OCI-LY7 (cell line): ENCODE measurements at regions not wholly inside any gene's neighbourhood (a gene's known extent, or its start where the extent isn't known, plus 50 kb on each side); places are given as distances from the start of the nearest gene placed in this dataset.

Experiments used
- BruUV-seq: library from RNA; stranded (reverse); fragments of 400-500 nt; replicated peaks from 2 replicates; lab custom pipeline; 2021; lab: Mats Ljungman, UMichigan
- CTCF ChIA-PET: fragments of 300-600 bp; sonication (Branson Sonifier 250); formaldehyde crosslinking; loops from one replicate; lab custom pipeline; 2022; ENCODE audit warnings: antibody characterized with exemption; ENCODE audit not compliant: unreplicated experiment; lab: Charles Lee
- POLR2A ChIA-PET: fragments of 300-600 bp; sonication (Branson Sonifier 250); formaldehyde crosslinking; loops from one replicate; lab custom pipeline; 2022; ENCODE audit warnings: antibody characterized with exemption; lab: Charles Lee
- DNase-seq: peaks from one replicate; pipeline ENCODE4 v3.0.0-alpha.2; 2015; ENCODE audit warnings: low spot score
- H2AFZ ChIP-seq: fragments of 200-600 bp; sonication (generic), shearing (Covaris generic); 2 replicates; pipeline ENCODE4 v1.6.1; 2014; ENCODE audit warnings: mild to moderate bottlenecking, antibody characterized with exemption, low read length, moderate library complexity
- H3K27ac ChIP-seq: fragments of 200-600 bp; sonication (generic); 2 replicates; pipeline ENCODE4 v1.5.1; 2014; ENCODE audit warnings: mixed run types, low read depth, mild to moderate bottlenecking, moderate library complexity, low read length, inconsistent platforms; ENCODE audit not compliant: poor library complexity, severe bottlenecking
- H3K36me3 ChIP-seq: fragments of 200-600 bp; sonication (generic); 2 replicates; pipeline ENCODE4 v1.6.1; 2014; ENCODE audit warnings: mild to moderate bottlenecking, antibody characterized with exemption, low read length, moderate library complexity, mixed read lengths; ENCODE audit not compliant: insufficient read depth
- H3K4me1 ChIP-seq: fragments of 200-600 bp; sonication (generic); 2 replicates; pipeline ENCODE4 v1.5.1; 2014; ENCODE audit warnings: mild to moderate bottlenecking, low read length; ENCODE audit not compliant: insufficient read depth, poor library complexity, severe bottlenecking
- H3K4me2 ChIP-seq: fragments of 200-600 bp; sonication (generic); 2 replicates; pipeline ENCODE4 v1.6.1; 2014; ENCODE audit warnings: mild to moderate bottlenecking, low read length
- H3K4me3 ChIP-seq: fragments of 200-600 bp; sonication (generic); 2 replicates; pipeline ENCODE4 v1.5.1; 2014; ENCODE audit warnings: mild to moderate bottlenecking, low read depth, low read length; ENCODE audit not compliant: poor library complexity, severe bottlenecking
- H3K79me2 ChIP-seq: fragments of 200-600 bp; sonication (generic); 2 replicates; pipeline ENCODE4 v1.6.1; 2016; ENCODE audit warnings: low read depth, mild to moderate bottlenecking, low read length, moderate library complexity, mixed read lengths; ENCODE audit not compliant: insufficient read depth
- H3K9me2 ChIP-seq: fragments of 200-600 bp; sonication (generic); 2 replicates; pipeline ENCODE4 v1.6.1; 2016; ENCODE audit warnings: mild to moderate bottlenecking, low read length, mixed read lengths; ENCODE audit not compliant: insufficient read depth
- H3K9me3 ChIP-seq: fragments of 200-600 bp; sonication (generic); 2 replicates; pipeline ENCODE4 v1.6.1; 2014; ENCODE audit warnings: mild to moderate bottlenecking, mixed run types, low read length, mixed read lengths
- H4K20me1 ChIP-seq: fragments of 200-600 bp; sonication (generic); 2 replicates; pipeline ENCODE4 v1.6.1; 2014; ENCODE audit warnings: mild to moderate bottlenecking, antibody characterized with exemption, low read length, moderate library complexity, mixed read lengths; ENCODE audit not compliant: insufficient read depth
- EZH2phosphoT487 ChIP-seq: fragments of 200-600 bp; sonication (generic); IDR thresholded peaks from 2 replicates; pipeline ENCODE4 v1.6.1; 2018; ENCODE audit warnings: low read depth, borderline replicate concordance, mild to moderate bottlenecking, mixed run types, antibody characterized with exemption, low read length, moderate library complexity, mixed read lengths
- intact Hi-C: fragments of 100-400 bp; cut with micrococcal nuclease; formaldehyde crosslinking; loops from one replicate; pipeline ENCODE4 v1.10.0; 2022; ENCODE audit not compliant: unreplicated experiment
- TF ChIP-seq, protein P1 (sequence below): fragments of 200-600 bp; sonication (generic); conservative IDR thresholded peaks from 2 replicates; pipeline ENCODE4 v1.5.1; 2014; ENCODE audit warnings: mild to moderate bottlenecking, antibody characterized with exemption, low read length, moderate library complexity, mixed read lengths

DNA sequence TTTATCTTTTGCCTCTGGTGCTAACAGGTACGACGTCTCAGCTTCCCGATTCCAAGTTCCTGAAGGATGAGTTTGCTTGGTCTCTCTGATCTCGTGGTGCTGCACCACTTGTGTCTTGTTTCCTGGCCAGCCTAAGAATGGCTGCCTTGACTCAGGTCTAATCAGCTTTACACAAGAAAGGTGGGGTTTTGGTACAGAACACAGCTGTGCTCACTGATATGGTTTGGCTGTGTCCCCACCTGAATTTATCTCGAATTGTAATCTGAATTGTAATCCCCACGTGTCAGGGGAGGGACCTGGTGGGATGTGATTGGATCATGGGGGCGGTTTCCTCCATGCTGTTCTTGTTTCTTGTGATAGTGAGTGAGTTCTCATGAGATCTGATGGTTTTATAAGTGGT, 305.3 kb upstream of the NOCT start:
- Histone ChIP-seq H3K27ac (no peak overlapping the region), H3K9me2 (no peaks in the 10 kb centered on the region), H4K20me1 (no peaks in the 10 kb centered on the region), H3K79me2 (no peaks in the 10 kb centered on the region), H3K9me3 (no peaks in the 10 kb centered on the region), H3K4me1 (no peaks in the 10 kb centered on the region), H3K36me3 (no peaks in the 10 kb centered on the region), H2AFZ (no peak overlapping the region), H3K4me2 (no peak overlapping the region), H3K4me3 (no peak overlapping the region)
- POLR2A ChIA-PET: no interaction called here
- no TSS peak for BruUV-seq
- CTCF ChIA-PET: no interaction called here
- TF ChIP-seq EZH2phosphoT487: no peak
- TF ChIP-seq, protein P1, sequence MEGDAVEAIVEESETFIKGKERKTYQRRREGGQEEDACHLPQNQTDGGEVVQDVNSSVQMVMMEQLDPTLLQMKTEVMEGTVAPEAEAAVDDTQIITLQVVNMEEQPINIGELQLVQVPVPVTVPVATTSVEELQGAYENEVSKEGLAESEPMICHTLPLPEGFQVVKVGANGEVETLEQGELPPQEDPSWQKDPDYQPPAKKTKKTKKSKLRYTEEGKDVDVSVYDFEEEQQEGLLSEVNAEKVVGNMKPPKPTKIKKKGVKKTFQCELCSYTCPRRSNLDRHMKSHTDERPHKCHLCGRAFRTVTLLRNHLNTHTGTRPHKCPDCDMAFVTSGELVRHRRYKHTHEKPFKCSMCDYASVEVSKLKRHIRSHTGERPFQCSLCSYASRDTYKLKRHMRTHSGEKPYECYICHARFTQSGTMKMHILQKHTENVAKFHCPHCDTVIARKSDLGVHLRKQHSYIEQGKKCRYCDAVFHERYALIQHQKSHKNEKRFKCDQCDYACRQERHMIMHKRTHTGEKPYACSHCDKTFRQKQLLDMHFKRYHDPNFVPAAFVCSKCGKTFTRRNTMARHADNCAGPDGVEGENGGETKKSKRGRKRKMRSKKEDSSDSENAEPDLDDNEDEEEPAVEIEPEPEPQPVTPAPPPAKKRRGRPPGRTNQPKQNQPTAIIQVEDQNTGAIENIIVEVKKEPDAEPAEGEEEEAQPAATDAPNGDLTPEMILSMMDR: no peak
- intact Hi-C loops: no loop called here
- DNase-seq: no peak

DNA sequence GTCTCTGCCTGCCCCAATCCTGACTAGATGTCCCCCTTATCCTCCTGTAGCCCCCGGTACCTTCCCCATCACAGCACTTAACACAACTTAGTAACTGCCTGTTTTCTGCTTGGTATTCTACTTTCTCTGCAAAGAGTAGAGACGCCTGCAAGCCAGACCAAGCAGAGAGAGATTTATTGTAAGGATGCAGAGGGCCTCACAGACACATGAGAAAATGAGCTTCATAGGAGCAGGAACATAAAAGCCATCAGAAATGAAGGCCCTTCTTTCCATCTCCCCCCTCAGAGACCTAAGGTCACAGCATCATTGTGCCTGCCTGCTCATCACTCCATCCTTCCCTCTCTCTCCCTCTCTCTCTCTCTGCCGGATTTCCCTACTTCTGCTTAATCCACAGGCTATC, 305.7 kb upstream of the NOCT start:
- DNase-seq: no peak
- no peak overlapping the region for H3K27ac ChIP-seq
- ChIA-PET POLR2A (no interaction called here), CTCF (no interaction called here)
- H3K9me3 ChIP-seq: no peaks in the 10 kb centered on the region
- no peaks in the 10 kb centered on the region for H3K79me2 ChIP-seq
- no peak overlapping the region for H3K4me3 ChIP-seq
- no TSS peak for BruUV-seq
- H4K20me1 ChIP-seq: no peaks in the 10 kb centered on the region
- intact Hi-C loops: no loop called here
- no peaks in the 10 kb centered on the region for H3K36me3 ChIP-seq
- H3K9me2 ChIP-seq: no peaks in the 10 kb centered on the region
- H2AFZ ChIP-seq: no peak overlapping the region
- H3K4me2 ChIP-seq: no peak overlapping the region
- no peaks in the 10 kb centered on the region for H3K4me1 ChIP-seq
- TF ChIP-seq, protein P1: no peak
- TF ChIP-seq EZH2phosphoT487: no peak

DNA sequence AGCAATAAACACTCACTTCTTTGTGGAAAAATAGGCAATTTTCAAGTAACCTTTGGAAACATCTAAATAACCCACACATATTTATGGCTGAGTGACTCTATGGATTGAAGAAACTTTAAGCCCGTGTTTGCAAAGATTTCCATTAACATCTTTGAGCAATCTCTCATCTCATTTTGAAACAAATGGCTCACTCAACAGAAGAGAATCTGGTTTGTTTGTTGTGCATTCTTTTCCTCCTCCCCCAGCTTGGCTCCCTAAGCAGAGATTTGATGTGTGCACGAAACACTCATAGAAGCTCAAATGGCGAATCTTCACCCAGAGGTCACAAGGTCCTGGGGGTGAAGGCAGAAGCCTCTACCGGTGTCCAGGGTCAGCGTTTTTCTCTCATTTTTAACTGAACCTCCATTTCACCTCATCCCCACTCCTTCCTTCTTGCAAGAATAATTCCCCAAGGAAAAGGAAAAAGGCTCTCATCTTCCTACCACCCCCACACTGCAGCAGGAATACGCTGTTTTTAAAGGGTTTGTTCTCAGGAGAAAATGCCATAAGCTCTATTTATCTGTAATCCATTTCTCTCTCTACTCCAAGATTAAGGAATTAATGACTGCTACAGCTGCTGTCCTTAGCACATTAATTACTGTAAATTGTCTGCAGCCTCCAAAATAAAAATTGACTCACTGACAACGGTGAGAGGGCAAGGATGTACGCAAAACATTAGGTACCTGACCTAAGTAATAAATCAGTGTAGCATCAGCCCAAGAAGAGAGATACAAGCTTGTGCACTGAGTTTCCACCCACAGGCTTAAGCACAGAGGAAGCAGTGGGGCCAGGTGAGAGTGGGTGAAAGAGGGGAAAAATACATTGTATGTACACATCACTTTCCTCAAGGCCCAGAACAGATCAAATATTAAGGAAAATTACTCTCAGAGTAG, 307.6 kb upstream of the NOCT start:
- no peaks in the 10 kb centered on the region for H4K20me1 ChIP-seq
- no TSS peak for BruUV-seq
- no peaks in the 10 kb centered on the region for H3K9me3 ChIP-seq
- DNase-seq: no peak
- H3K79me2 ChIP-seq: no peaks in the 10 kb centered on the region
- CTCF ChIA-PET: no interaction called here
- no peak overlapping the region for H3K4me3 ChIP-seq
- no peaks in the 10 kb centered on the region for H3K9me2 ChIP-seq
- no peaks in the 10 kb centered on the region for H3K4me1 ChIP-seq
- no peak overlapping the region for H3K4me2 ChIP-seq
- intact Hi-C loops: no loop called here
- TF ChIP-seq, protein P1: no peak
- no peak for TF ChIP-seq EZH2phosphoT487
- no peak overlapping the region for H2AFZ ChIP-seq
- H3K27ac ChIP-seq: no peak overlapping the region
- POLR2A ChIA-PET: interaction anchor here (0.6 kb wide), 1 partner anchor 10 kb away, joined by 3 read pairs; no protein-coding TSS in a partner anchor
- no peaks in the 10 kb centered on the region for H3K36me3 ChIP-seq
